B cell (primary cell): ENCODE measurements at regions not wholly inside any gene's neighbourhood (a gene's known extent, or its start where the extent isn't known, plus 50 kb on each side); places are given as distances from the start of the nearest gene placed in this dataset.

ENCODE experiments used
- ATAC-seq: fragments of 200-7000 bp; cut with Tn5 transposase; one replicate; pipeline ENCODE4 v1.10.0; 2021; ENCODE audit warnings: low read depth, mild to moderate bottlenecking, moderate number of reproducible peaks, moderate library complexity
- CTCF ChIA-PET: fragments of 350-600 bp; sonication (Branson Sonifier 250); formaldehyde crosslinking; loops from one replicate; lab custom pipeline; 2021; ENCODE audit warnings: antibody characterized with exemption, inconsistent platforms; lab: Charles Lee
- POLR2A ChIA-PET: fragments of 350-600 bp; sonication (Branson Sonifier 250); formaldehyde crosslinking; loops from one replicate; lab custom pipeline; 2021; ENCODE audit warnings: antibody characterized with exemption; lab: Charles Lee
- DNase-seq: peaks from one replicate; pipeline ENCODE4 v3.0.0; 2013
- H2AFZ ChIP-seq: 2 replicates; pipeline ENCODE4 v1.6.1; 2012; ENCODE audit warnings: mild to moderate bottlenecking, low read depth, low read length; ENCODE audit not compliant: insufficient read depth, poor library complexity, severe bottlenecking
- H3K27ac ChIP-seq, 2 donors: 1 replicate in 1 of 2; 2 replicates in 1 of 2; pipeline ENCODE4 v1.5.1; 2012 to 2013; ENCODE audit warnings: low read length in 2 of 2, mild to moderate bottlenecking in 2 of 2, moderate library complexity in 1 of 2
- H3K27me3 ChIP-seq, 4 experiments: fragments of 200-600 bp in 1 of 4; sonication (generic) in 1 of 4; replicated peaks in 1 of 4; 1 replicate in 2 of 4; 2 replicates in 2 of 4; pipeline versions ENCODE4 v1.6.1 to v1.7.0; 2013 to 2016; ENCODE audit warnings: low read length in 3 of 4, mild to moderate bottlenecking in 2 of 4, mixed read lengths in 1 of 4, moderate library complexity in 1 of 4; ENCODE audit not compliant: insufficient read depth in 4 of 4, control insufficient read depth in 3 of 4; ENCODE audit errors: control extremely low read depth in 1 of 4
- H3K36me3 ChIP-seq, 2 experiments: replicated peaks in 1 of 2; 1 replicate in 1 of 2; 2 replicates in 1 of 2; pipeline versions ENCODE4 v1.6.1 to v1.7.1; 2013; ENCODE audit warnings: low read length in 1 of 2; ENCODE audit not compliant: insufficient read depth in 2 of 2, control insufficient read depth in 1 of 2; ENCODE audit errors: control extremely low read depth in 1 of 2, extremely low read depth in 1 of 2
- H3K4me1 ChIP-seq, 2 donors: fragments of 200-600 bp in 1 of 2; sonication (generic) in 1 of 2; 1 replicate in 1 of 2; 2 replicates in 1 of 2; pipeline versions ENCODE4 v1.5.1 to v1.6.1; 2013 to 2017; ENCODE audit warnings: low read length in 2 of 2; ENCODE audit not compliant: control insufficient read depth in 2 of 2, insufficient read depth in 2 of 2
- H3K4me2 ChIP-seq: replicated peaks from 2 replicates; pipeline ENCODE3; 2012; ENCODE audit warnings: mild to moderate bottlenecking, low read depth, low read length; ENCODE audit not compliant: poor library complexity, severe bottlenecking
- H3K4me3 ChIP-seq, 5 experiments: fragments of 200-600 bp in 1 of 5; sonication (generic) in 1 of 5; 1 replicate in 3 of 5; 2 replicates in 2 of 5; pipeline versions ENCODE4 v1.5.1 to v1.7.0; 2011 to 2016; ENCODE audit warnings: low read length in 4 of 5, mild to moderate bottlenecking in 4 of 5, low read depth in 2 of 5, control low read depth in 1 of 5, moderate library complexity in 1 of 5; ENCODE audit not compliant: insufficient read depth in 1 of 5; ENCODE audit errors: control extremely low read depth in 1 of 5, extremely low read depth in 1 of 5
- H3K79me2 ChIP-seq: fragments of 200-600 bp; sonication (generic); one replicate; pipeline ENCODE4 v1.6.0; 2016; ENCODE audit warnings: low read length; ENCODE audit not compliant: control insufficient read depth, insufficient read depth
- H3K9ac ChIP-seq: fragments of 200-600 bp; sonication (generic); 2 replicates; pipeline ENCODE4 v1.6.1; 2017; ENCODE audit warnings: mild to moderate bottlenecking, low read length, moderate library complexity
- H3K9me3 ChIP-seq, 3 donors: one replicate each; pipeline versions ENCODE4 v1.6.1 to v1.7.1; 2013; ENCODE audit warnings: low read length in 2 of 3; ENCODE audit not compliant: control insufficient read depth in 2 of 3, insufficient read depth in 1 of 3; ENCODE audit errors: control extremely low read depth in 1 of 3
- H4K20me1 ChIP-seq: 2 replicates; pipeline ENCODE4 v1.6.0; 2012; ENCODE audit warnings: mild to moderate bottlenecking, low read length; ENCODE audit not compliant: insufficient read depth, control insufficient read depth, poor library complexity, severe bottlenecking
- H3K27ac Mint-ChIP-seq: one replicate; pipeline ENCODE4 v1.8.0; 2021; ENCODE audit warnings: mixed read lengths
- H3K27me3 Mint-ChIP-seq: one replicate; pipeline ENCODE4 v1.8.0; 2021; ENCODE audit warnings: mixed read lengths
- H3K4me1 Mint-ChIP-seq: one replicate; pipeline ENCODE4 v1.8.0; 2021; ENCODE audit warnings: mixed read lengths
- H3K4me3 Mint-ChIP-seq: one replicate; pipeline ENCODE4 v1.8.0; 2021; ENCODE audit warnings: mixed read lengths
- H3K9me3 Mint-ChIP-seq: one replicate; pipeline ENCODE4 v1.8.0; 2022; ENCODE audit warnings: mixed read lengths; ENCODE audit not compliant: insufficient read depth
- EZH2 ChIP-seq: IDR thresholded peaks from 2 replicates; pipeline ENCODE4 v1.6.1; 2012; ENCODE audit warnings: borderline replicate concordance, low read depth, mild to moderate bottlenecking, moderate library complexity, low read length; ENCODE audit not compliant: insufficient read depth, poor library complexity, severe bottlenecking
- WGBS: methylation state at CpG from one replicate; pipeline ENCODE4 v1.1.5; 2013; ENCODE audit warnings: missing lambda C conversion rate; ENCODE audit not compliant: insufficient coverage; 5-methylcytosine and 5-hydroxymethylcytosine counted together
- intact Hi-C: fragments of 100-400 bp; cut with micrococcal nuclease; formaldehyde crosslinking; loops from one replicate; pipeline ENCODE4 v1.10.0; 2022
- TF ChIP-seq, protein P1 (sequence below): fragments of 200-600 bp; IDR thresholded peaks from one replicate; pipeline ENCODE4 v1.8.0; 2022; ENCODE audit warnings: antibody characterized with exemption, mild to moderate bottlenecking

DNA sequence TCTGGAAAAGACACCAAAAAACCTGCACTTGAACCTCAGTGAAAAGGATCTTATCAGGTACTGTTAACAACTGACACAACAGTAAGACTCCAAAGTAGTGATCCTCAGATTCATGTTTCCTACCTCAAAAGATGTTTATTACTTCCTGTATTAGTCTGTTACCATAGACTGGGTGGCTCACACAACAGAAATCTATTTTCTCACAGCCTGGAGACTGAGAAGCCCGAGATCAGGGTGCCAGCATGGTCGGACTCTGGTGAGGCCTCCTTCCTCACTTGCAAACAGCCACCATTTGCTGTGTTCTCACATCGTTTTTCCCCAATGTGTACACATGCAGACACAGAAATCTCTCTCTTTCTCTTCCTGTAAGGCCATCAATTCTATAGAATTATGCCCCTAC is 154.0 kb upstream of the THSD7A start:
- no peaks in the 10 kb centered on the region for H4K20me1 ChIP-seq
- no peaks in the 10 kb centered on the region for H3K79me2 ChIP-seq
- peaks cover 0 to 2% (median 0%) of the 10 kb centered on the region in 3 donors for H3K9me3 ChIP-seq
- no peaks in the 10 kb centered on the region for H3K4me1 ChIP-seq
- no peak overlapping the region for H3K27ac ChIP-seq
- H3K27me3 ChIP-seq, result no peaks in the 10 kb centered on the region
- no peak for TF ChIP-seq EZH2
- TF ChIP-seq, protein P1, sequence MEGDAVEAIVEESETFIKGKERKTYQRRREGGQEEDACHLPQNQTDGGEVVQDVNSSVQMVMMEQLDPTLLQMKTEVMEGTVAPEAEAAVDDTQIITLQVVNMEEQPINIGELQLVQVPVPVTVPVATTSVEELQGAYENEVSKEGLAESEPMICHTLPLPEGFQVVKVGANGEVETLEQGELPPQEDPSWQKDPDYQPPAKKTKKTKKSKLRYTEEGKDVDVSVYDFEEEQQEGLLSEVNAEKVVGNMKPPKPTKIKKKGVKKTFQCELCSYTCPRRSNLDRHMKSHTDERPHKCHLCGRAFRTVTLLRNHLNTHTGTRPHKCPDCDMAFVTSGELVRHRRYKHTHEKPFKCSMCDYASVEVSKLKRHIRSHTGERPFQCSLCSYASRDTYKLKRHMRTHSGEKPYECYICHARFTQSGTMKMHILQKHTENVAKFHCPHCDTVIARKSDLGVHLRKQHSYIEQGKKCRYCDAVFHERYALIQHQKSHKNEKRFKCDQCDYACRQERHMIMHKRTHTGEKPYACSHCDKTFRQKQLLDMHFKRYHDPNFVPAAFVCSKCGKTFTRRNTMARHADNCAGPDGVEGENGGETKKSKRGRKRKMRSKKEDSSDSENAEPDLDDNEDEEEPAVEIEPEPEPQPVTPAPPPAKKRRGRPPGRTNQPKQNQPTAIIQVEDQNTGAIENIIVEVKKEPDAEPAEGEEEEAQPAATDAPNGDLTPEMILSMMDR, result no peak
- no peak overlapping the region for H3K4me3 Mint-ChIP-seq
- no peak overlapping the region for H2AFZ ChIP-seq
- H3K36me3 ChIP-seq, result no peaks in the 10 kb centered on the region
- H3K4me3 ChIP-seq, result no peak overlapping the region
- H3K27me3 Mint-ChIP-seq, result no peaks in the 10 kb centered on the region
- no peak for ATAC-seq
- DNase-seq, result no peak
- H3K9ac ChIP-seq, result no peak overlapping the region
- ChIA-PET CTCF (no interaction called here), POLR2A (no interaction called here)
- intact Hi-C loops, result no loop called here
- 79% methylated on average over 3 of the region's 3 CpGs for WGBS
- H3K4me1 Mint-ChIP-seq, result no peaks in the 10 kb centered on the region
- H3K9me3 Mint-ChIP-seq, result peaks cover 8% of the 10 kb centered on the region
- H3K4me2 ChIP-seq, result no peak overlapping the region
- H3K27ac Mint-ChIP-seq, result no peak overlapping the region

DNA sequence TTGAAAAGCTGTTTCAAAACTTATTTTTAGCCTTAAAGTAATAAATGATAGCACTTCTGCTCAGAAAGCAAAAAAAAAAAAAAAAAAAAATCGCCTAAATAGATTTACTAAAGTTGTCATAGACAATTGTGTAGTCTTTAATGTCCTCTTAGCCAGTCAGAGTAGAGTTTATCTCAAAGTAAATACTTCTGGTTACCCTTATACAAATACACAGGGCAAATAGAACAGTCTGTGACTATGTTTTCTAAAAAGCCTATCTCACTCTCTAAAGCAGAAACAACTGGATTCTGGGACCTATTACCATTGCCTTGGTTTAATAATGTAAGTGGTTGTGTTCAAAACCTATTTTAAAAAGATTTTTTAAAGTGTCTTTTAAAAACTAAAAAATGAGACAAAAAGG is 156.2 kb upstream of the THSD7A start:
- H3K36me3 ChIP-seq, result no peaks in the 10 kb centered on the region
- H3K4me2 ChIP-seq, result no peak overlapping the region
- H3K27ac ChIP-seq, result no peak overlapping the region
- H3K4me3 ChIP-seq, result no peak overlapping the region
- H3K9me3 Mint-ChIP-seq, result peaks cover 3% of the 10 kb centered on the region
- no peaks in the 10 kb centered on the region for H4K20me1 ChIP-seq
- H3K4me1 Mint-ChIP-seq, result no peaks in the 10 kb centered on the region
- no peak overlapping the region for H3K9ac ChIP-seq
- intact Hi-C loops, result no loop called here
- no peaks in the 10 kb centered on the region for H3K27me3 ChIP-seq
- H3K4me3 Mint-ChIP-seq, result no peak overlapping the region
- TF ChIP-seq EZH2, result no peak
- TF ChIP-seq, protein P1, result no peak
- ATAC-seq (no peak), DNase-seq (no peak)
- no peaks in the 10 kb centered on the region for H3K79me2 ChIP-seq
- no peaks in the 10 kb centered on the region for H3K9me3 ChIP-seq
- no peak overlapping the region for H2AFZ ChIP-seq
- no CpG with 5 or more reads among the region's 1 CpG for WGBS
- POLR2A ChIA-PET, result no interaction called here
- no peak overlapping the region for H3K27ac Mint-ChIP-seq
- H3K27me3 Mint-ChIP-seq, result no peaks in the 10 kb centered on the region
- CTCF ChIA-PET, result interaction anchor here (0.7 kb wide), 1 partner anchor 73 kb away, joined by 3 read pairs; no protein-coding TSS in a partner anchor
- no peaks in the 10 kb centered on the region for H3K4me1 ChIP-seq
